ENCODE measurements at regions not wholly inside any gene's neighbourhood (a gene's known extent, or its start where the extent isn't known, plus 50 kb on each side); places are given as distances from the start of the nearest gene placed in this dataset.

GRCh38 chr1:56000424-56000823 lies 578.9 kb downstream of the PLPP3 start:
- no peak for TF ChIP-seq CTCF (conservative IDR thresholded peaks at IDR 0.05 in 1 of 2, IDR thresholded peaks at IDR 0.05 in 1 of 2; ENCODE audit: extremely low read depth in 1 of 2, insufficient read depth in 1 of 2, low read depth in 1 of 2, low read length in 2 of 2)
- no peak for TF ChIP-seq EZH2 (IDR thresholded peaks at IDR 0.05; ENCODE audit: borderline replicate concordance, low read length)

Data from mammary epithelial cell (primary cell).